EH (cell line): ENCODE measurements at regions not wholly inside any gene's neighbourhood (a gene's known extent, or its start where the extent isn't known, plus 50 kb on each side); places are given as distances from the start of the nearest gene placed in this dataset.

ENCODE experiments used
- DNase-seq: peaks from one replicate; pipeline ENCODE4 v3.0.0-alpha.2; 2015; ENCODE audit warnings: low read depth

DNA sequence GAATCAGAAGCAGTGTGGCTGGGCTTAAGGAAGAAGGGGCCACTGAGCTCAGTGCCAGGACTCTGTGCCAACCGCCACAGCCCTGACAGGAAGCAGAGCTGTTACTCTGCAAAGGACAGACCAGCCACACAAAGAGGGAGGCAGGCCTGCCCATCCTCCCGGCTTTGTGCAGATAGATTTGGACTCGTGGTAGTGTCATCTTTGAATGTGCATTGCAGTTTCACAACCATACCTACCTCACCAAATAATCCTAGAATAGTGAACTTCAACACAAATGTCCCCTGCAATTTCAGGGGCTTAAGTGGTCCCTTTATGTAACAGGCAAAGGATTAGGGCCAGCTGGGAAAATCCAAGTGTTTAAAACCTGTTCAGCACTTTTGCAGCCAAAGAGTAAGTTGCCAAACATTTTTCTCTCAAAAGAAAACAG, 55.1 kb upstream of the CLDN10 start:
- DNase-seq = no peak

DNA sequence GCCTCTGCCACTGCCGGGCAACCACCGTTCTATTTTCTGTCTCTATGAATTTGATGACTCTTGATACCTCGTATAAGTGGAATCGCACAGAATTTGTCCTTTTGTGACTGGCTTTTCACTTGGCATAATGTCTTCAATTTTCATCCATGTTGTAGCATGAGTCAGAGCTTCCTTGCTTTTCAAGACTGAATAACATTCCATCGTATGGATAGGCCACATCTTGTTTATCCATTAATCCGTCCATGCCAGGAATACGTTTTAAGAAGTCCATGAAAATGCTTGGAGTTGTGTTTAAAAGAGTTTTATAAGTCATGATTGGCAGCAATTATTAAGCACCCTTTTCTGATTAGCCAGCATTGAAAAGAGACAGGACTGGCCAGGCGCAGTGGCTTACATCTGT, 53.6 kb upstream of the CLDN10 start:
- no peak for DNase-seq

DNA sequence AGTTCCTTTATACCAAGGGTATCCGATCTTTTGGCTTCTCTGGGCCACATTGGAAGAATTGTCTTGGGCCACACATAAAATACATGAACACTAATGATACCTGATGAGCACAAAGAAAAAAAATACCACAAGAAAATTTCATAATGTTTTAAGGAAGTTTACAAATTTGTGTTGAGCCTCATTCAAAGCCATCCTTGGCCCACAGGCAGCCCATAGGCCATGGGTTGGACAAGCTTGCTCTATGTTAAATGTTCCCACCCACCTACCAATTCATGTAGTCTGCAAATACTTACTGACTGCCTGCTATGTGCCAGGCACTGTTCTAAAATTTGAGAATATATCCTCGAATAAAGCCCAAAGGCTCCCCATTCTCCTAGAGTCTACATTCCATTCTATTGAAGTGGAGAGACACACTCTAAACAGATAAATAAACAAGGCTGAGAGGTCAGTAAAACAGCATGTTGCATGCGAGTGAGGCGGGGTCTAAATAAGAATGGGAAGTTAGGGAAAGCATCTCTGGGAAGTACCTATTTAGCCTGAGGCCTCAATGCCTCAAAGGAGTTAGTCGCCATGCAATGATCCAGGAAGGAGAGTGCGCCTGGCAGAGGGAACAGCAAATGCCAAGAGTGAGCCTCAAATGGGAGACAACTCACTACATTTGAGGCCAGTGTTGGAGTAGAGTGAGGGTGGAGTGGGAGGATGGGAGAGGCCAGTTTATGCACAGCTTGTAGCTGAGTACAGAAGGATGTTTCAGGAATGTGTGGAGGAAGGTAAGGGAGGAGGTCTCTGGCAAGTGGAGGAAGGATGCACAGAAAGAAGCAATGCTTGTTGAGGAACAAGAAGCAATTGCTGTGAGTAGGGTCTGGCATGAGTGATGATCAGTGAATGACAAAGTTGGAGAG, 52.5 kb upstream of the CLDN10 start:
- no peak for DNase-seq

DNA sequence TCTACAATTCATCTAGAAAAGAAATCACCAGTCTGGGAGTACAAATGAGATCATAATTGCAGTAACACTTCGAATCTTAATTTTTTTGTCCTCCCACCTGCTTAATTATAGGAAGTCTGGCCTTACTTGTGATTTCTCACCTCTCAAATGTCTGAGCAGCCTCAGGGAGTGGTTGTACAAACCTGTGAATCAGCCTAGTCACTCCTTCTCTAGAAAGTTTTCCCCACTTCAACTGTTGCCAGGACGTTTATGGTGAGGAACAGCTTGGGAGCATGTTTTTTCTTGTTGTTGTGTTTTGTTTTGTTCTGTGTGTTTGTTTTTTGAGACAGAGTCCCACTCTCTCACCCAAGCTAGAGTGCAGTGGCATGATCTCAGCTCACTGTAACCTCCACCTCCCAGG, 50.3 kb upstream of the CLDN10 start:
- no peak for DNase-seq
